GM23338 (cell line): ENCODE measurements at regions not wholly inside any gene's neighbourhood (a gene's known extent, or its start where the extent isn't known, plus 50 kb on each side); places are given as distances from the start of the nearest gene placed in this dataset.

ENCODE experiments used
- ATAC-seq: fragments of 200-7000 bp; cut with Tn5 transposase; 3 replicates; pipeline ENCODE4 v1.9.1; 2020
- DNase-seq: peaks from one replicate; pipeline ENCODE4 v3.0.0-alpha.2; 2015; ENCODE audit warnings: low spot score
- H2AFZ ChIP-seq: fragments of 200-600 bp; sonication (generic); 2 replicates; pipeline ENCODE4 v1.8.0; 2016; ENCODE audit warnings: antibody characterized with exemption, mild to moderate bottlenecking, moderate library complexity
- H3F3A ChIP-seq: fragments of 200-600 bp; sonication (generic); replicated peaks from 2 replicates; pipeline ENCODE4 v1.8.0; 2017; ENCODE audit warnings: antibody characterized with exemption, mixed run types, low read depth
- H3K27ac ChIP-seq: fragments of 200-600 bp; sonication (generic); 2 replicates; pipeline ENCODE4 v1.6.1; 2016; ENCODE audit warnings: low read depth
- H3K27me3 ChIP-seq: fragments of 200-600 bp; sonication (generic); 2 replicates; pipeline ENCODE4 v1.8.0; 2016; ENCODE audit warnings: mild to moderate bottlenecking, mixed run types, moderate library complexity; ENCODE audit not compliant: insufficient read depth
- H3K36me3 ChIP-seq: fragments of 200-600 bp; sonication (generic); 2 replicates; pipeline ENCODE4 v1.8.0; 2016; ENCODE audit warnings: mild to moderate bottlenecking; ENCODE audit not compliant: insufficient read depth
- H3K4me1 ChIP-seq: fragments of 200-600 bp; sonication (generic); 2 replicates; pipeline ENCODE4 v1.8.0; 2016; ENCODE audit warnings: mild to moderate bottlenecking, moderate library complexity; ENCODE audit not compliant: insufficient read depth
- H3K4me2 ChIP-seq: fragments of 200-600 bp; sonication (generic); 2 replicates; pipeline ENCODE4 v1.7.1; 2017; ENCODE audit warnings: mixed run types
- H3K4me3 ChIP-seq: fragments of 200-600 bp; sonication (generic); 2 replicates; pipeline ENCODE4 v1.6.1; 2016; ENCODE audit warnings: mixed run types
- H3K79me2 ChIP-seq: fragments of 200-600 bp; sonication (generic); replicated peaks from 2 replicates; pipeline ENCODE4 v1.8.0; 2017; ENCODE audit warnings: mild to moderate bottlenecking; ENCODE audit not compliant: insufficient read depth
- H3K9me2 ChIP-seq: fragments of 200-600 bp; sonication (generic); 2 replicates; pipeline ENCODE4 v1.8.0; 2017; ENCODE audit not compliant: insufficient read depth
- H4K20me1 ChIP-seq: fragments of 200-600 bp; sonication (generic); replicated peaks from 2 replicates; pipeline ENCODE4 v1.8.0; 2017; ENCODE audit warnings: mild to moderate bottlenecking; ENCODE audit not compliant: insufficient read depth
- H3K27ac Mint-ChIP-seq: 2 replicates; pipeline ENCODE4 v1.8.0; 2020; ENCODE audit warnings: inconsistent platforms, mild to moderate bottlenecking, moderate library complexity, mixed read lengths
- H3K27me3 Mint-ChIP-seq: 3 replicates; pipeline ENCODE4 v1.8.0; 2022; ENCODE audit warnings: low read depth, mild to moderate bottlenecking, moderate library complexity, mixed read lengths, inconsistent platforms; ENCODE audit not compliant: insufficient read depth, poor library complexity
- H3K36me3 Mint-ChIP-seq: 3 replicates; pipeline ENCODE4 v1.8.0; 2021; ENCODE audit warnings: low read depth, mild to moderate bottlenecking, inconsistent platforms, moderate library complexity, mixed read lengths
- H3K4me1 Mint-ChIP-seq: 3 replicates; pipeline ENCODE4 v1.8.0; 2020; ENCODE audit warnings: mild to moderate bottlenecking, inconsistent platforms, mixed read lengths
- H3K4me3 Mint-ChIP-seq: 3 replicates; pipeline ENCODE4 v1.8.0; 2021; ENCODE audit warnings: moderate library complexity, mild to moderate bottlenecking, inconsistent platforms, mixed read lengths
- H3K9me3 Mint-ChIP-seq: 3 replicates; pipeline ENCODE4 v1.8.0; 2020; ENCODE audit warnings: moderate library complexity, mild to moderate bottlenecking, inconsistent platforms, mixed read lengths
- ETS1 ChIP-seq: IDR thresholded peaks from 2 replicates; pipeline ENCODE4 v1.6.1; 2016; ENCODE audit warnings: antibody characterized with exemption
- EZH2 ChIP-seq: fragments of 200-600 bp; sonication (generic); IDR thresholded peaks from one replicate; pipeline ENCODE4 v1.8.0; 2017; ENCODE audit warnings: antibody characterized with exemption, mild to moderate bottlenecking, low read depth; ENCODE audit not compliant: unreplicated experiment
- EZH2phosphoT487 ChIP-seq: fragments of 200-600 bp; sonication (generic); IDR thresholded peaks from one replicate; pipeline ENCODE4 v1.8.1; 2018; ENCODE audit warnings: antibody characterized with exemption; ENCODE audit not compliant: unreplicated experiment
- JUNB ChIP-seq: IDR thresholded peaks from one replicate; pipeline ENCODE4 v1.6.1; 2016; ENCODE audit warnings: antibody characterized with exemption; ENCODE audit not compliant: unreplicated experiment
- NANOG ChIP-seq: IDR thresholded peaks from 2 replicates; pipeline ENCODE4 v1.6.1; 2016; ENCODE audit warnings: antibody characterized with exemption, borderline replicate concordance
- POLR2AphosphoS5 ChIP-seq: IDR thresholded peaks from 2 replicates; pipeline ENCODE4 v1.6.1; 2016; ENCODE audit warnings: antibody characterized with exemption, low read depth
- STAT1 ChIP-seq: IDR thresholded peaks from one replicate; pipeline ENCODE4 v1.6.1; 2016; ENCODE audit warnings: antibody characterized with exemption; ENCODE audit not compliant: unreplicated experiment
- ZNF114 ChIP-seq: fragments of 250-450 bp; sonication (Bioruptor Pico); IDR thresholded peaks from 2 replicates; pipeline ENCODE4 v1.5.0; 2020; ENCODE audit warnings: mild to moderate bottlenecking, moderate library complexity
- ZNF331 ChIP-seq: fragments of 250-450 bp; sonication (Bioruptor Pico); IDR thresholded peaks from 2 replicates; pipeline ENCODE4 v1.5.0; 2020; ENCODE audit warnings: low read depth, mild to moderate bottlenecking, moderate library complexity
- ZNF462 ChIP-seq: fragments of 250-450 bp; sonication (Bioruptor Pico); IDR thresholded peaks from 2 replicates; pipeline ENCODE4 v1.5.0; 2020; ENCODE audit warnings: mild to moderate bottlenecking, moderate library complexity

- TF ChIP-seq ZNF462 (CRISPR knock-in tag), result no peak
- TF ChIP-seq EZH2phosphoT487, result no peak
- TF ChIP-seq NANOG, result no peak
- TF ChIP-seq EZH2, result no peak
- TF ChIP-seq ZNF331, result no peak
These were observed 427.9 kb upstream of the SLIT2 start (continued) for GRCh38 chr4:19823781-19824180.

GRCh38 chr4:19819737-19820136 is 432.0 kb upstream of the SLIT2 start:
- no peak overlapping the region for H2AFZ ChIP-seq
- H4K20me1 ChIP-seq, result no peaks in the 10 kb centered on the region
- H3K36me3 ChIP-seq, result no peaks in the 10 kb centered on the region
- H3K4me3 ChIP-seq, result no peak overlapping the region
- no peaks in the 10 kb centered on the region for H3K27me3 ChIP-seq
- peaks cover 3% of the 10 kb centered on the region; the same call in 1 of the 3 replicates for H3K4me1 Mint-ChIP-seq
- ATAC-seq (no peak), DNase-seq (no peak)
- H3K36me3 Mint-ChIP-seq, result no peaks in the 10 kb centered on the region
- no peaks in the 10 kb centered on the region for H3K4me1 ChIP-seq
- H3K27ac Mint-ChIP-seq, result no peak overlapping the region
- H3K27me3 Mint-ChIP-seq, result peaks cover 1% of the 10 kb centered on the region
- H3K79me2 ChIP-seq, result no peaks in the 10 kb centered on the region
- H3K27ac ChIP-seq, result no peak overlapping the region
- H3K9me2 ChIP-seq, result no peaks in the 10 kb centered on the region
- H3K4me3 Mint-ChIP-seq, result no peak overlapping the region
- no peaks in the 10 kb centered on the region for H3F3A ChIP-seq
- H3K9me3 Mint-ChIP-seq, result no peaks in the 10 kb centered on the region
- H3K4me2 ChIP-seq, result no peak overlapping the region
- TF ChIP-seq NANOG (no peak), ZNF462 (CRISPR knock-in tag) (no peak), POLR2AphosphoS5 (no peak), EZH2 (no peak), ETS1 (no peak), STAT1 (no peak), JUNB (no peak), ZNF114 (CRISPR knock-in tag) (no peak)
